SK-N-SH (cell line): ENCODE measurements at regions not wholly inside any gene's neighbourhood (a gene's known extent, or its start where the extent isn't known, plus 50 kb on each side); places are given as distances from the start of the nearest gene placed in this dataset.

Experiments used
- CTCF ChIA-PET: fragments of 300-600, 350-600 bp; formaldehyde crosslinking; extraction: SDS; loops from one replicate; lab custom pipeline; 2021; lab: Yijun Ruan, JAX
- POLR2A ChIA-PET: fragments of 350-600 bp; sonication (Branson Sonifier 250); formaldehyde crosslinking; extraction: SDS; loops from one replicate; lab custom pipeline; 2020; ENCODE audit warnings: antibody characterized with exemption, inconsistent platforms; lab: Yijun Ruan, JAX
- DNase-seq: peaks from one replicate; pipeline ENCODE4 v3.0.0; 2012
- H2AFZ ChIP-seq: fragments of 200-600 bp; sonication (generic); 2 replicates; pipeline ENCODE4 v1.8.1; 2016; ENCODE audit warnings: antibody characterized with exemption, mild to moderate bottlenecking, low read depth
- H3F3A ChIP-seq: fragments of 200-600 bp; sonication (generic); replicated peaks from 2 replicates; pipeline ENCODE3; 2016; ENCODE audit warnings: antibody characterized with exemption, mild to moderate bottlenecking; ENCODE audit not compliant: insufficient read depth
- H3K27ac ChIP-seq, 2 experiments: fragments of 200-500 bp in 1 of 2; fragments of 200-600 bp in 1 of 2; sonication (Bioruptor generic) in 1 of 2; sonication (generic), shearing (Covaris generic) in 1 of 2; 2 replicates each; pipeline versions ENCODE4 v1.5.1 to v1.6.1; 2014 to 2016; ENCODE audit warnings: low read depth in 2 of 2, inconsistent platforms in 1 of 2, low read length in 1 of 2, mild to moderate bottlenecking in 1 of 2, mixed read lengths in 1 of 2
- H3K27me3 ChIP-seq: fragments of 200-600 bp; sonication (generic), shearing (Covaris generic); 2 replicates; pipeline ENCODE4 v1.6.1; 2016; ENCODE audit warnings: mixed run types; ENCODE audit not compliant: insufficient read depth
- H3K36me3 ChIP-seq, 2 experiments: fragments of 200-500 bp in 1 of 2; fragments of 200-600 bp in 1 of 2; sonication (Bioruptor generic) in 1 of 2; sonication (generic) in 1 of 2; replicated peaks in 1 of 2; 2 replicates each; pipeline versions ENCODE3 to v1.5.1; 2014 to 2016; ENCODE audit warnings: low read length in 1 of 2, mild to moderate bottlenecking in 1 of 2; ENCODE audit not compliant: insufficient read depth in 2 of 2, control insufficient read depth in 1 of 2
- H3K4me1 ChIP-seq, 2 experiments: fragments of 200-500 bp in 1 of 2; fragments of 200-600 bp in 1 of 2; sonication (Bioruptor generic) in 1 of 2; sonication (generic), shearing (Covaris generic) in 1 of 2; 2 replicates each; pipeline versions ENCODE4 v1.5.1 to v1.6.1; 2014 to 2016; ENCODE audit warnings: low read depth in 1 of 2, low read length in 1 of 2, mixed run types in 1 of 2; ENCODE audit not compliant: insufficient read depth in 2 of 2, control insufficient read depth in 1 of 2
- H3K4me2 ChIP-seq: fragments of 200-600 bp; sonication (generic), shearing (Covaris generic); 2 replicates; pipeline ENCODE4 v1.6.1; 2017; ENCODE audit warnings: mixed run types
- H3K4me3 ChIP-seq, 2 experiments: fragments of 200-500 bp in 1 of 2; fragments of 200-600 bp in 1 of 2; sonication (Bioruptor generic) in 1 of 2; sonication (generic), shearing (Covaris generic) in 1 of 2; 2 replicates each; pipeline versions ENCODE4 v1.5.1 to v1.8.1; 2014 to 2016; ENCODE audit warnings: low read depth in 2 of 2, inconsistent platforms in 1 of 2, low read length in 1 of 2, mild to moderate bottlenecking in 1 of 2, mixed read lengths in 1 of 2, moderate library complexity in 1 of 2
- H3K79me2 ChIP-seq: fragments of 200-600 bp; sonication (generic); 2 replicates; pipeline ENCODE4 v1.8.1; 2017; ENCODE audit warnings: mild to moderate bottlenecking; ENCODE audit not compliant: insufficient read depth
- H3K9ac ChIP-seq: fragments of 200-600 bp; sonication (generic); 2 replicates; pipeline ENCODE4 v1.6.1; 2017; ENCODE audit warnings: mixed run types
- H3K9me2 ChIP-seq: fragments of 200-600 bp; sonication (generic); 2 replicates; pipeline ENCODE4 v1.6.1; 2017; ENCODE audit warnings: mixed run types
- H3K9me3 ChIP-seq: fragments of 200-600 bp; sonication (generic); 2 replicates; pipeline ENCODE4 v1.6.1; 2017; ENCODE audit warnings: mixed run types, mild to moderate bottlenecking, moderate library complexity
- H4K20me1 ChIP-seq: fragments of 200-600 bp; sonication (generic); 2 replicates; pipeline ENCODE4 v1.6.1; 2017; ENCODE audit warnings: mild to moderate bottlenecking, mixed run types; ENCODE audit not compliant: insufficient read depth
- CHD2 ChIP-seq: fragments of 150-350 bp; IDR thresholded peaks from 2 replicates; pipeline ENCODE4 v1.6.1; 2018; ENCODE audit warnings: low read length; ENCODE audit not compliant: partially characterized antibody
- CTCF ChIP-seq: fragments of 200-600 bp; sonication (generic); IDR thresholded peaks from 2 replicates; pipeline ENCODE4 v1.6.1; 2017; ENCODE audit warnings: antibody characterized with exemption, mild to moderate bottlenecking, moderate library complexity
- ELF1 ChIP-seq: IDR thresholded peaks from 2 replicates; pipeline ENCODE4 v1.4.0; 2012
- EP300 ChIP-seq, 2 experiments: IDR thresholded peaks; 2 replicates each; pipeline versions ENCODE4 v1.4.0 to v1.6.1; 2012; ENCODE audit warnings: borderline replicate concordance in 1 of 2, low read depth in 1 of 2, low read length in 1 of 2
- EZH2phosphoT487 ChIP-seq: fragments of 200-600 bp; sonication (generic); IDR thresholded peaks from 2 replicates; pipeline ENCODE4 v1.6.1; 2017; ENCODE audit warnings: low read depth, mixed run types, mild to moderate bottlenecking, antibody characterized with exemption, moderate library complexity, borderline replicate concordance
- FOSL2 ChIP-seq: IDR thresholded peaks from 2 replicates; pipeline ENCODE4 v1.4.0; 2012; ENCODE audit warnings: low read depth, mild to moderate bottlenecking, moderate library complexity, borderline replicate concordance
- FOXJ3 ChIP-seq: sonication (generic); formaldehyde crosslinking; IDR thresholded peaks from 2 replicates; pipeline ENCODE4 v1.5.1; 2020; ENCODE audit warnings: mild to moderate bottlenecking, missing genetic modification reagents
- GABPA ChIP-seq: IDR thresholded peaks from 2 replicates; pipeline ENCODE4 v1.4.0; 2012; ENCODE audit warnings: low read depth, mild to moderate bottlenecking
- GATA2 ChIP-seq: sonication (generic); formaldehyde crosslinking; IDR thresholded peaks from 2 replicates; pipeline ENCODE4 v1.5.0; 2020; ENCODE audit warnings: mild to moderate bottlenecking, missing genetic modification reagents
- JUND ChIP-seq: IDR thresholded peaks from 2 replicates; pipeline ENCODE4 v1.4.0; 2012
- MAX ChIP-seq: IDR thresholded peaks from 2 replicates; pipeline ENCODE4 v1.4.0; 2012; ENCODE audit warnings: low read depth
- MEF2A ChIP-seq: IDR thresholded peaks from 2 replicates; pipeline ENCODE4 v1.4.0; 2012; ENCODE audit warnings: low read depth, borderline replicate concordance
- NFIC ChIP-seq: IDR thresholded peaks from 2 replicates; pipeline ENCODE4 v1.4.0; 2012; ENCODE audit warnings: borderline replicate concordance
- NRF1 ChIP-seq: IDR thresholded peaks from 2 replicates; pipeline ENCODE4 v1.6.1; 2012; ENCODE audit warnings: low read depth, mild to moderate bottlenecking, low read length
- PBX3 ChIP-seq: IDR thresholded peaks from 2 replicates; pipeline ENCODE4; 2012
- RAD21 ChIP-seq: IDR thresholded peaks from 2 replicates; pipeline ENCODE4 v1.6.1; 2012; ENCODE audit warnings: mild to moderate bottlenecking, low read length
- RCOR1 ChIP-seq: fragments of 150-350 bp; IDR thresholded peaks from 2 replicates; pipeline ENCODE4 v1.6.1; 2017; ENCODE audit warnings: antibody characterized with exemption, low read length
- RFX5 ChIP-seq: IDR thresholded peaks from 2 replicates; pipeline ENCODE4 v1.6.1; 2012; ENCODE audit warnings: mild to moderate bottlenecking, improper control_type of control experiment, low read length
- RXRA ChIP-seq: IDR thresholded peaks from 2 replicates; pipeline ENCODE4 v1.4.0; 2012; ENCODE audit warnings: low read depth, mild to moderate bottlenecking, borderline replicate concordance
- TAF1 ChIP-seq: IDR thresholded peaks from 2 replicates; pipeline ENCODE4 v1.6.1; 2012; ENCODE audit warnings: low read depth, mild to moderate bottlenecking, low read length, moderate library complexity, borderline replicate concordance
- USF2 ChIP-seq: fragments of 150-350 bp; IDR thresholded peaks from 2 replicates; pipeline ENCODE4 v1.6.1; 2017; ENCODE audit warnings: antibody characterized with exemption, low read length, low read depth, borderline replicate concordance
- YY1 ChIP-seq: IDR thresholded peaks from 2 replicates; pipeline ENCODE4 v1.4.0; 2012; ENCODE audit warnings: low read depth, mild to moderate bottlenecking
- WGBS: methylation state at CpG from one replicate; pipeline ENCODE4 v1.1.6; 2017; ENCODE audit warnings: low lambda C conversion rate; 5-methylcytosine and 5-hydroxymethylcytosine counted together
- TF ChIP-seq, protein P1 (sequence below): IDR thresholded peaks from 2 replicates; pipeline ENCODE4 v1.4.0; 2012; ENCODE audit warnings: low read depth, borderline replicate concordance

DNA sequence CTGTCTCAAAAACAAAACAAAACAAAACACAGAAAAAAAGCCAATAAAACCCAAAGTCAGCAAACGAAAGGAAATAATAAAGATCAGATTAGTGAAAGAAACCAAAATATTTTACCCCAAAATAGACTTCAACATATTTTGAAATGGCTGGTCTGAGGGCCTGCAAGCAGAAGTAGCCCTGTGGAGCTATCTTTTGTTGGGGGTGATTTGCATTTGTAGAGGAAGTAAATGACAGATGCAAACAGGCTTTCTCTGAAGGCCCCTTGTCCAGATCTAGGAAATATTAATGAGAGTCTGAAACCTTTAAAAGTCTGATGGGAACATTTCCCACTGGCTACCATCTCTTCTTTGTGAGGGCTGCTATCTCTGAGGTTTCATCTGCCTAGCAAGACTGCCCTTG lies 74.0 kb downstream of the GCNT4 start (continued):
- no peak for TF ChIP-seq CTCF
- TF ChIP-seq JUND = no peak
- no peak for TF ChIP-seq FOXJ3 (CRISPR knock-in tag)
- TF ChIP-seq RXRA = no peak
- no peak for TF ChIP-seq NFIC
- no peak for TF ChIP-seq EZH2phosphoT487
- no peak for TF ChIP-seq GATA2 (CRISPR knock-in tag)
- TF ChIP-seq GABPA = no peak

- Histone ChIP-seq H3K4me1 (peaks cover 0 to 2% of the 10 kb centered on the region in 2 experiments; a peak in 2 of 4 replicates), H2AFZ (no peak overlapping the region), H3K4me3 (no peak overlapping the region), H3K79me2 (no peaks in the 10 kb centered on the region), H4K20me1 (no peaks in the 10 kb centered on the region), H3K9me3 (no peaks in the 10 kb centered on the region), H3K36me3 (no peaks in the 10 kb centered on the region), H3K27me3 (no peaks in the 10 kb centered on the region), H3K9ac (no peak overlapping the region), H3F3A (no peaks in the 10 kb centered on the region), H3K9me2 (no peaks in the 10 kb centered on the region), H3K27ac (no peak overlapping the region), H3K4me2 (no peak overlapping the region)
- ChIA-PET CTCF (no interaction called here), POLR2A (no interaction called here)
- no peak for DNase-seq
- 72% methylated on average over 6 of the region's 6 CpGs for WGBS
- TF ChIP-seq EP300 (IDR thresholded peaks at IDR 0.05; ENCODE audit: borderline replicate concordance in 1 of 2, low read depth in 1 of 2, low read length in 1 of 2) (no peak), TAF1 (no peak), USF2 (no peak), CHD2 (no peak), RCOR1 (no peak), PBX3 (no peak), FOXJ3 (CRISPR knock-in tag) (no peak), GATA2 (CRISPR knock-in tag) (no peak), CTCF (no peak), RFX5 (no peak), FOSL2 (no peak), EZH2phosphoT487 (no peak), MEF2A (no peak), NRF1 (no peak), RAD21 (no peak), MAX (no peak), JUND (no peak), ELF1 (no peak), YY1 (no peak)
- TF ChIP-seq, protein P1, sequence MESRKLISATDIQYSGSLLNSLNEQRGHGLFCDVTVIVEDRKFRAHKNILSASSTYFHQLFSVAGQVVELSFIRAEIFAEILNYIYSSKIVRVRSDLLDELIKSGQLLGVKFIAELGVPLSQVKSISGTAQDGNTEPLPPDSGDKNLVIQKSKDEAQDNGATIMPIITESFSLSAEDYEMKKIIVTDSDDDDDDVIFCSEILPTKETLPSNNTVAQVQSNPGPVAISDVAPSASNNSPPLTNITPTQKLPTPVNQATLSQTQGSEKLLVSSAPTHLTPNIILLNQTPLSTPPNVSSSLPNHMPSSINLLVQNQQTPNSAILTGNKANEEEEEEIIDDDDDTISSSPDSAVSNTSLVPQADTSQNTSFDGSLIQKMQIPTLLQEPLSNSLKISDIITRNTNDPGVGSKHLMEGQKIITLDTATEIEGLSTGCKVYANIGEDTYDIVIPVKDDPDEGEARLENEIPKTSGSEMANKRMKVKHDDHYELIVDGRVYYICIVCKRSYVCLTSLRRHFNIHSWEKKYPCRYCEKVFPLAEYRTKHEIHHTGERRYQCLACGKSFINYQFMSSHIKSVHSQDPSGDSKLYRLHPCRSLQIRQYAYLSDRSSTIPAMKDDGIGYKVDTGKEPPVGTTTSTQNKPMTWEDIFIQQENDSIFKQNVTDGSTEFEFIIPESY = no peak
These were observed 74.9 kb downstream of the GCNT4 start for GRCh38 chr5:74977471-74977870.
